Left lung (tissue), 4 donors: ENCODE measurements at regions not wholly inside any gene's neighbourhood (a gene's known extent, or its start where the extent isn't known, plus 50 kb on each side); places are given as distances from the start of the nearest gene placed in this dataset.
A peak's percentile ranks its signal among the peaks of the same experiment; 100 is the strongest.

Experiments used
- ATAC-seq: fragments of 200-7000 bp; cut with Tn5 transposase; one replicate; pipeline ENCODE4 v1.9.1; 2020; ENCODE audit warnings: moderate library complexity
- DNase-seq, 4 donors: peaks; one replicate each; pipeline ENCODE4 v3.0.0-alpha.2; 2013 to 2020
- H3K27ac ChIP-seq, 2 donors: fragments of 200-600 bp; sonication (generic) in 1 of 2; one replicate each; pipeline versions ENCODE4 v1.5.0 to v1.8.0; 2020 to 2021
- H3K27me3 ChIP-seq, 2 donors: fragments of 200-600 bp; sonication (generic) in 1 of 2; one replicate each; pipeline versions ENCODE4 v1.5.0 to v1.8.0; 2020 to 2021
- H3K36me3 ChIP-seq, 2 donors: fragments of 200-600 bp; sonication (generic) in 1 of 2; one replicate each; pipeline versions ENCODE4 v1.5.0 to v1.8.0; 2020 to 2021
- H3K4me1 ChIP-seq, 2 donors: fragments of 200-600 bp; one replicate each; pipeline ENCODE4 v1.8.0; 2021
- H3K4me3 ChIP-seq, 2 donors: fragments of 200-600 bp; sonication (generic) in 1 of 2; one replicate each; pipeline versions ENCODE4 v1.5.0 to v1.8.0; 2020 to 2021; ENCODE audit warnings: mild to moderate bottlenecking in 1 of 2
- H3K9me3 ChIP-seq, 2 donors: fragments of 200-600 bp; sonication (generic) in 1 of 2; one replicate each; pipeline versions ENCODE4 v1.5.0 to v1.8.0; 2020 to 2021
- intact Hi-C, 2 donors: fragments of 100-400 bp; cut with DNase I; formaldehyde crosslinking; loops; one replicate each; pipeline versions ENCODE4 v1.11.2 to v1.14.2; 2022
- TF ChIP-seq, protein P1 (sequence below), 2 donors: fragments of 200-600 bp; sonication (generic) in 1 of 2; IDR thresholded peaks; one replicate each; pipeline versions ENCODE4 v1.5.0 to v1.8.0; 2021; ENCODE audit warnings: antibody characterized with exemption in 2 of 2
- donor health status: DM: no; HTN: yes; CAD: no.
- donor health status: DM: no; HTN: no; CAD: no.

DNA sequence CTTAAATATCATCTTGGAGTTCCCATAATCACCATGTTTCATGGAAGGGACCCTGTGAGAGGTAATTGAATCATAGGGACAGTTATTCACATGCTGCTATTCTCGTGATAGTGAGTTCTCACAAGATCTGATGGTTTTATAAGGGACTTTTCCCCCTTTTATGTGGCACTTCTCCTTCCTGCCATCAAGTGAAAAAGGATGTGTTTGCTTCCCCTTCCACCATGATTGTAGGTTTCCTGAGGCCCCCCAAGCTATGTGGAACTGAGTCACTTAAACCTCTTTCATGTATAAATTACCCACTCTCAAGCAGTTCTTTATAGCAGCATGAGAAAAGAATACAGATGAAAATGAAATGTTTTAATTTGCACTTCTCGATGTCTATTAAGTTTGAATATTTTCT, 112.0 kb downstream of the ZNF648 start:
- no peak for DNase-seq
- H3K9me3 ChIP-seq: peaks cover 0 to 31% of the 10 kb centered on the region in 2 donors

DNA sequence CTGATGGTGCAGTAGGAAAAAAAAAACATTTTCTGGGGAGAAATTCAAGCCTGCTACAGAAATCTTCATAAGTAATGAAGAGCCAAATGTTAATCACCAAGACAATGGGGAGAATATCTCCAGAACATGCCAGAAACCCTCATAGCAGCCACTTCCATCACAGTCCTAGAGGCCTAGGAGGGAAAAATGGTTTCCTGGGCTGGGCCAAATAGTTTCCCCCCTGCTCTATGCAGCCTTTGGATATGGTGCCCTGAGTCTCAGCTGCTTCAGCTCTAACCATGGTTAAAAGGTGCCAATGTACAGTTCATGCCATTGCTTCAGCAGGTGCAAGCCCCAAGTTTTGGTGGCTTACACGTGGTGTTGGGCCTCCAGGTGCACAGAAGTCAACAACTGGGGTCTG, 113.1 kb downstream of the ZNF648 start:
- Histone ChIP-seq H3K4me3 (no peak overlapping the region), H3K27me3 (peaks cover 0 to 7% of the 10 kb centered on the region in 2 donors), H3K36me3 (no peaks in the 10 kb centered on the region), H3K4me1 (no peaks in the 10 kb centered on the region), H3K27ac (no peak overlapping the region), H3K9me3 (peaks cover 0 to 29% of the 10 kb centered on the region in 2 donors)
- intact Hi-C loops: no loop called here
- TF ChIP-seq, protein P1, sequence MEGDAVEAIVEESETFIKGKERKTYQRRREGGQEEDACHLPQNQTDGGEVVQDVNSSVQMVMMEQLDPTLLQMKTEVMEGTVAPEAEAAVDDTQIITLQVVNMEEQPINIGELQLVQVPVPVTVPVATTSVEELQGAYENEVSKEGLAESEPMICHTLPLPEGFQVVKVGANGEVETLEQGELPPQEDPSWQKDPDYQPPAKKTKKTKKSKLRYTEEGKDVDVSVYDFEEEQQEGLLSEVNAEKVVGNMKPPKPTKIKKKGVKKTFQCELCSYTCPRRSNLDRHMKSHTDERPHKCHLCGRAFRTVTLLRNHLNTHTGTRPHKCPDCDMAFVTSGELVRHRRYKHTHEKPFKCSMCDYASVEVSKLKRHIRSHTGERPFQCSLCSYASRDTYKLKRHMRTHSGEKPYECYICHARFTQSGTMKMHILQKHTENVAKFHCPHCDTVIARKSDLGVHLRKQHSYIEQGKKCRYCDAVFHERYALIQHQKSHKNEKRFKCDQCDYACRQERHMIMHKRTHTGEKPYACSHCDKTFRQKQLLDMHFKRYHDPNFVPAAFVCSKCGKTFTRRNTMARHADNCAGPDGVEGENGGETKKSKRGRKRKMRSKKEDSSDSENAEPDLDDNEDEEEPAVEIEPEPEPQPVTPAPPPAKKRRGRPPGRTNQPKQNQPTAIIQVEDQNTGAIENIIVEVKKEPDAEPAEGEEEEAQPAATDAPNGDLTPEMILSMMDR (IDR thresholded peaks at IDR 0.05): no peak
- DNase-seq: no peak
- ATAC-seq: no peak

More for the DNA sequence above, 112.0 kb downstream of the ZNF648 start:
- ATAC-seq: no peak
- Histone ChIP-seq H3K4me1 (no peaks in the 10 kb centered on the region), H3K36me3 (no peaks in the 10 kb centered on the region), H3K4me3 (no peak overlapping the region), H3K27ac (no peak overlapping the region), H3K27me3 (peaks cover 0 to 2% of the 10 kb centered on the region in 2 donors)
- intact Hi-C loops: no loop called here
- TF ChIP-seq, protein P1 (IDR thresholded peaks at IDR 0.05): no peak

DNA sequence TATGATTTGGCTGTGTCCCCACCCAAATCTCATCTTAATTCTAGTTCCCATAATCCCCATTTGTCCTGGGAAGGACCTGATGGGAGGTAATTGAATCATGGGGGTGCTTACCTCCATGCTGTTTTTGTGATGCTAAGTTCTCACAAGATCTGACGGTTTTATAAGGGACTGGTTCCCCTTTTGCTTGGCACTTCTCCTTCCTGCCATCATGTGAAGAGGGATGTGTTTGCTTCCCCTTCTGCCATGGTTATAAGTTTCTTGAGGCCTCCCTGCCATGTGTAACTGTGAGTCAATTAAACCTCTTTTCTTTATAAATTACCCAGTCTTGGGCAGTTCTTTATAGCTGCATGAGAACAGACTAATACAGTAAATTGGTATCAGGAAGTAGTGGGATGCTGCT, 114.1 kb downstream of the ZNF648 start:
- ATAC-seq (no peak), DNase-seq (no peak)
- Histone ChIP-seq H3K4me1 (no peaks in the 10 kb centered on the region), H3K36me3 (no peaks in the 10 kb centered on the region), H3K27me3 (peaks cover 0 to 7% of the 10 kb centered on the region in 2 donors), H3K9me3 (peaks cover 0 to 29% of the 10 kb centered on the region in 2 donors), H3K27ac (no peak overlapping the region), H3K4me3 (no peak overlapping the region)
- TF ChIP-seq, protein P1 (IDR thresholded peaks at IDR 0.05): no peak
- intact Hi-C loops: no loop called here

DNA sequence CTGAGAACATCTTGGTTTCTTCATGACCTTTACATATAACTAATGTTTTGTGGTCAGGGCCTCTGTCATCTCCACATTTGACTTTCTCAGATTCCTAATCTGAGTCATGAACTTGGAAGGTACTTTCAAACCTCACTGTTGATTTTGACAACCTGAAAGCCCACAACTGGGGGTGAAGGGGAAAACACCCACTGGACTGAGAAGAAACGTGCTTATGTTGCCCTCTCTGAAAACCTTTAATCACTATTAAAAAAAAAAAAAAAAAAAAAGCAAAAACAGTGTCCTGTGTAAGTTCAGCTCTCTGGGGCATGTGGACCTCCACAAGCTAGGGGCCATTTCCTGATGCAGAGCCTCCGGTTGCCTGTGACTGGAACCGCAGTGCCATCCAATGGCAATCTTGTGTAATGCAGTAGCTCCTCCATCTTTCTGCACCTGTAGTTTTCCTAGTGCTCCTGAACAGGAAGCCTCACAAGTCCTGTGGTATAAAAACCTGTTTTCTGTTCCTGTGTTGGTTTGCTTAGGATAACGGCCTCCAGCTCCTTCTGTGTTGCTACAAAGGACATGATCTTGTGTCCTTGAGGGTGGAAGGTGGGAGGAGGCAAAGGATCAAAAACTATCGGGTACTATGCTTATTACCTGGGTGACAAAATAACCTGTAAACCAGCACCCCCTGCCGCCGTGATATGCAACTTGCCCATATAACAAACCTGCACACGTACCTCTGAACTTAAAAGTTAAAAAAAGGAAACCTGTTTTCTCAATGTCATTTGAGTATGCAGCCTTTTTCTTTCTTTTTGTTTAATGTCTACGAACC, 124.5 kb downstream of the ZNF648 start:
- Histone ChIP-seq H3K9me3 (no peaks in the 10 kb centered on the region), H3K27me3 (no peaks in the 10 kb centered on the region), H3K27ac (no peak overlapping the region), H3K36me3 (no peaks in the 10 kb centered on the region), H3K4me3 (no peak overlapping the region), H3K4me1 (no peaks in the 10 kb centered on the region)
- ATAC-seq: peak; percentile 99
- TF ChIP-seq, protein P1 (IDR thresholded peaks at IDR 0.05): peak; percentile 25 to 51
- intact Hi-C loops: loop anchor here in 1 of 2 donors (10.0 kb wide), 1 partner anchor 462 kb away; no protein-coding TSS in a partner anchor
- peak in 3 of 4 donors; percentile 20 to 65 (median 42) for DNase-seq

DNA sequence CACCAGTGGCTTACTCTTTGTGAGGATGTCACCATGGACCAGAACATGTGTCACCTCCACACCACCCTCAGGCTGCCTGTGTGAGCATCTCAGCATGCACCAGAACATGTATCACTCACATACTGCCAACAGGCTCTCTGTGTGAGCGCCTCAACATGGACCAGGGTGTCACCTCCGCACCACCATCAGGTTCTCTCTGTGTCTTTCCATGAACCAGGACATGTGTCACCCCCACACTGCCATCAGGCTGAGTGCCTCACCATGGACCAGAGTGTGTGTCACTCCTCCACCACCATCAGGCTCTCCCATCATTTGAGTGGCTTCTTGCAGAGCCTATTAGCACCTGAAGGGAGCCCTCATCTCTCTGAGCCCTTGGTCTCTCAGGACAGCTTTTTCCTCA, 125.2 kb downstream of the ZNF648 start:
- Histone ChIP-seq H3K27ac (no peak overlapping the region), H3K27me3 (no peaks in the 10 kb centered on the region), H3K4me3 (no peak overlapping the region), H3K36me3 (no peaks in the 10 kb centered on the region), H3K4me1 (no peaks in the 10 kb centered on the region), H3K9me3 (no peaks in the 10 kb centered on the region)
- intact Hi-C loops: loop anchor here in 1 of 2 donors (10.0 kb wide), 1 partner anchor 461 kb away; no protein-coding TSS in a partner anchor
- TF ChIP-seq, protein P1 (IDR thresholded peaks at IDR 0.05): no peak
- no peak for ATAC-seq
- DNase-seq: no peak
